ENCODE measurements at regions not wholly inside any gene's neighbourhood (a gene's known extent, or its start where the extent isn't known, plus 50 kb on each side); places are given as distances from the start of the nearest gene placed in this dataset.

- Histone ChIP-seq H3K9me3 (no peaks in the 10 kb centered on the region), H3K27ac (no peak overlapping the region), H3K36me3 (no peaks in the 10 kb centered on the region), H3K27me3 (no peaks in the 10 kb centered on the region), H3K4me1 (no peaks in the 10 kb centered on the region), H3K4me3 (no peak overlapping the region)
- 81 to 95% methylated on average over 2 to 3 of the region's 3 CpGs for WGBS, 2 donors (ENCODE audit: low coverage in 1 of 2)
- intact Hi-C loops (cut with DNase I; ENCODE audit: low total_unique reads) (no loop called here), in situ Hi-C loops (cut with MboI; ENCODE audit: low pct_ligation_motif_present in 1 of 4, low pct_unique_long_range_greater_than_20kb in 1 of 4, low sequenced_read_pairs in 3 of 4) (no loop called here)
- no peak for DNase-seq
- TF ChIP-seq POLR2AphosphoS5 (IDR thresholded peaks at IDR 0.05), result no peak
- TF ChIP-seq POLR2A (IDR thresholded peaks at IDR 0.05), result no peak
Measured at GRCh38 chr4:10298681-10299080, 158.5 kb downstream of the ZNF518B start.

GRCh38 chr4:10296730-10297129, 160.5 kb downstream of the ZNF518B start:
- Histone ChIP-seq H3K27me3 (no peaks in the 10 kb centered on the region), H3K4me1 (no peaks in the 10 kb centered on the region), H3K36me3 (no peaks in the 10 kb centered on the region), H3K9me3 (no peaks in the 10 kb centered on the region), H3K27ac (no peak overlapping the region), H3K4me3 (no peak overlapping the region)
- 56 to 70% methylated on average over 2 to 3 of the region's 3 CpGs for WGBS, 2 donors (ENCODE audit: low coverage in 1 of 2)
- in situ Hi-C loops (cut with MboI; ENCODE audit: low pct_ligation_motif_present in 1 of 4, low pct_unique_long_range_greater_than_20kb in 1 of 4, low sequenced_read_pairs in 3 of 4) (no loop called here), intact Hi-C loops (cut with DNase I; ENCODE audit: low total_unique reads) (no loop called here)
- TF ChIP-seq POLR2A (IDR thresholded peaks at IDR 0.05), result no peak
- TF ChIP-seq EP300 (IDR thresholded peaks at IDR 0.05; ENCODE audit: low read depth), result no peak
- TF ChIP-seq CTCF (IDR thresholded peaks at IDR 0.05), result no peak
- no peak for TF ChIP-seq POLR2AphosphoS5 (IDR thresholded peaks at IDR 0.05)
- DNase-seq, result no peak

GRCh38 chr4:10295301-10295700, 161.9 kb downstream of the ZNF518B start:
- H3K4me1 ChIP-seq, result no peaks in the 10 kb centered on the region
- WGBS, 2 donors (ENCODE audit: low coverage in 1 of 2), result 77% methylated on average over 3 of the region's 3 CpGs; no CpG with 5 or more reads in 1 of the 2 donors
- no peaks in the 10 kb centered on the region for H3K36me3 ChIP-seq
- H3K27me3 ChIP-seq, result no peaks in the 10 kb centered on the region
- no peak overlapping the region for H3K4me3 ChIP-seq
- TF ChIP-seq POLR2A (IDR thresholded peaks at IDR 0.05) (no peak), EP300 (IDR thresholded peaks at IDR 0.05; ENCODE audit: low read depth) (no peak), CTCF (IDR thresholded peaks at IDR 0.05) (no peak), POLR2AphosphoS5 (IDR thresholded peaks at IDR 0.05) (no peak)
- no peaks in the 10 kb centered on the region for H3K9me3 ChIP-seq
- no peak for DNase-seq
- in situ Hi-C loops (cut with MboI; ENCODE audit: low pct_ligation_motif_present in 1 of 4, low pct_unique_long_range_greater_than_20kb in 1 of 4, low sequenced_read_pairs in 3 of 4), result no loop called here
- intact Hi-C loops (cut with DNase I; ENCODE audit: low total_unique reads), result no loop called here
- H3K27ac ChIP-seq, result no peak overlapping the region

GRCh38 chr4:10289538-10289906, 167.7 kb downstream of the ZNF518B start:
- no peaks in the 10 kb centered on the region for H3K4me1 ChIP-seq
- no peak for DNase-seq
- no peak overlapping the region for H3K4me3 ChIP-seq
- H3K36me3 ChIP-seq, result no peaks in the 10 kb centered on the region
- H3K27ac ChIP-seq, result no peak overlapping the region
- intact Hi-C loops (cut with DNase I; ENCODE audit: low total_unique reads), result no loop called here
- TF ChIP-seq CTCF (IDR thresholded peaks at IDR 0.05) (no peak), POLR2A (IDR thresholded peaks at IDR 0.05) (no peak), EP300 (IDR thresholded peaks at IDR 0.05; ENCODE audit: low read depth) (no peak), POLR2AphosphoS5 (IDR thresholded peaks at IDR 0.05) (no peak)
- no peaks in the 10 kb centered on the region for H3K27me3 ChIP-seq
- in situ Hi-C loops (cut with MboI; ENCODE audit: low pct_ligation_motif_present in 1 of 4, low pct_unique_long_range_greater_than_20kb in 1 of 4, low sequenced_read_pairs in 3 of 4), result no loop called here
- no peaks in the 10 kb centered on the region for H3K9me3 ChIP-seq
- 74% methylated on average over 2 of the region's 2 CpGs; no CpG with 5 or more reads in 1 of the 2 donors for WGBS, 2 donors (ENCODE audit: low coverage in 1 of 2)

GRCh38 chr4:10288830-10289537, 168.2 kb downstream of the ZNF518B start:
- no peak for DNase-seq
- 62 to 67% methylated on average over 3 to 4 of the region's 4 CpGs for WGBS, 2 donors (ENCODE audit: low coverage in 1 of 2)
- in situ Hi-C loops (cut with MboI; ENCODE audit: low pct_ligation_motif_present in 1 of 4, low pct_unique_long_range_greater_than_20kb in 1 of 4, low sequenced_read_pairs in 3 of 4) (no loop called here), intact Hi-C loops (cut with DNase I; ENCODE audit: low total_unique reads) (no loop called here)
- Histone ChIP-seq H3K4me3 (no peak overlapping the region), H3K27me3 (no peaks in the 10 kb centered on the region), H3K4me1 (no peaks in the 10 kb centered on the region), H3K27ac (no peak overlapping the region), H3K9me3 (no peaks in the 10 kb centered on the region), H3K36me3 (no peaks in the 10 kb centered on the region)
- no peak for TF ChIP-seq EP300 (IDR thresholded peaks at IDR 0.05; ENCODE audit: low read depth)
- no peak for TF ChIP-seq POLR2AphosphoS5 (IDR thresholded peaks at IDR 0.05)
- TF ChIP-seq CTCF (IDR thresholded peaks at IDR 0.05), result no peak

Data from transverse colon (tissue), 4 donors.